GM19455 (cell line): ENCODE measurements at regions not wholly inside any gene's neighbourhood (a gene's known extent, or its start where the extent isn't known, plus 50 kb on each side); places are given as distances from the start of the nearest gene placed in this dataset.

Experiments used
- ATAC-seq: cut with Tn5 transposase; IDR thresholded peaks from one replicate; pipeline ENCODE4 v1.9.1; 2021; ENCODE audit not compliant: unreplicated experiment

DNA sequence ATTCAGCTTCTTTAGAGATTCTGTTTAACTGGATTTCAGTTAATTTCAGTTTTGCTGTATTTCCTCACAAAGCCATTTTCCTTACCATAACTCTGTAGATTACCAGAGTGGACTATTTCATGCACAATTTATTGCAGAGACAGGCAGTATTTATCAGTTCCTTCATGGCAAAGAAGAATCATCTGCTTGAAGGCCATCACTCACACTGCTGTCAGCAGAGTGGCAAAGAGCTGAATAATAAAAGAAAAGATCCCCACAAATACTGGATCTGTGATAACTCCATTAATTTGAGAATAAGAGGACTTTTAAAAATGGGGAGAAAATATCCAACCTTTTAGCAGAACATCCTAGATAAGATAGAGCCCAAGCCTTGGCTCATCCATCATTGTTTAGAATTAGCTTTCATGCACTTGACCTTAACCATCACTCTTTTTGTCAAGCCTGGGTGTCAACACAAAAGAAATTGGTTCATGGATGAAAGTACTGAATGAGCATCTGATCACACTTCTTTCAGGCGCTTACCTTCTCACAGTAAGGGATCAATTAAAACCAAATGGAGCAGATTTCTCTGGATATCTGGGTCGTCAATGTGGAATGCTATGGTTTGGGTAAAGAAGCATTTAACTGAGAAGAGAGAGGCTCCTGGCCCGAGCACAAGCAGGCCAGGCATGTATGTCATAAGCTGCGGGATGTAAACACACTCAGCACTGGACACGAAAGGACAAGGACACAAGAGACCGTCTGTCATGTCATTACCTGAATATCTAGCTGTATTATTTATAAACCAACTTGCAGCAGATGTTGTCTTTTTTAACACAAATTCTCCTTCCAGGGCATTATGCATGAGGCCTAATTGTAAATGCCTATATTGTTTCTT lies 376.2 kb downstream of the ZNF521 start:
- no peak for ATAC-seq

DNA sequence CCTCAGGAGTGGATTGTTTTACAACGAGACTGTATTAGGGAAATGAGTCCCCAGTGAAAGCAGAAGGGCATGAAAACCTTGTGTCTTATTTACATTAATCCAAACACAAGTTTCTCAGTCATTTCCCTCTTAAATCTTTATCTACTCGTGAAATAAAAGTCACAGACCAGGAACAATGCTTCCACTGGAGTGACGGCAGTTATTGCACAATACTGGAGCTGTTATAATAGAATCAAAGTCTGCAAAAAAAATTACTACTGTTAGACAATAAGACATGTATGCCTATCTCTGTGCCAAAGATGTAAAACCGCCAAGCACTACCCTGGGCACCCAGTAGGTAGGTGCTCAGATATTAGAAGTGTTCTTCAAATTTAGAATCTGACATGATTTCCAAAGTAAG lies 375.5 kb downstream of the ZNF521 start:
- ATAC-seq, result no peak

DNA sequence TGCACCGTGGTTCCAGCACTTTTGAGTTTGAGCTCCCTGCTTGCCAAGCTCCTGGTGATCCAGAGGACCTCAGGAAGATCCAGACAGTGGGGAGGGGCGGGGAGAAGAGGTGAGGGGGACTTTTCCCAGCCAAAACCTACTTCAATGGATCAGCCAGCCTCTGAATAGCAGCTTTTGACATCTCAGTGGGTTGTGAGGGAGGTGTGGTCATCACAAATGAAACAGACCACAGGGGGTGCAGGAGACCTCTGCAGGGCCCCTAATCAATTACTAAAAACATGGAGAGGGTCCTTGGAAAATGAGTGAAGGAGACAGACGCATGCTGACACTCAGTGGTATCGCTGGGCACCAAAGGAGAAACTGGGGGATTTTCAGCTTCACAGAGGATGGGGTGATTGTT lies 372.7 kb downstream of the ZNF521 start:
- ATAC-seq, result no peak

DNA sequence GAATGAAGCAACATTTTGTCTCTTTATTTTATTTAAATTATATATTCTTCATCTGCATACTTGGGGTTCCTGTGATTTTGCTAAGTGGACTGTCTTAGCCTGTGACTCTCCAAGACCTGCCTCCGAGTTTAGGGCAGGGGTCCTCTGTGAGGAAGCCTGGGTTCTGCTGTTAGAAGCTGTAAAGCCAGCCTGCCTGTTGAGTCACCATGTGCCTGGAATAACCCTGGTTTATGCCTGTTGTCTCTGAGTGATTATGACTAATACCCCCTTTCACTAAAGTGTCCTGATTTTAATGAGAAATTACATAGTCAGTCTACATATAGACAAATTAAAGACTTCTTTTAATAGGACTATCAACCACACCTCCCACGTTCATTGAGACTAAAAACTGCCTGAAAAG lies 369.1 kb downstream of the ZNF521 start:
- ATAC-seq, result no peak

DNA sequence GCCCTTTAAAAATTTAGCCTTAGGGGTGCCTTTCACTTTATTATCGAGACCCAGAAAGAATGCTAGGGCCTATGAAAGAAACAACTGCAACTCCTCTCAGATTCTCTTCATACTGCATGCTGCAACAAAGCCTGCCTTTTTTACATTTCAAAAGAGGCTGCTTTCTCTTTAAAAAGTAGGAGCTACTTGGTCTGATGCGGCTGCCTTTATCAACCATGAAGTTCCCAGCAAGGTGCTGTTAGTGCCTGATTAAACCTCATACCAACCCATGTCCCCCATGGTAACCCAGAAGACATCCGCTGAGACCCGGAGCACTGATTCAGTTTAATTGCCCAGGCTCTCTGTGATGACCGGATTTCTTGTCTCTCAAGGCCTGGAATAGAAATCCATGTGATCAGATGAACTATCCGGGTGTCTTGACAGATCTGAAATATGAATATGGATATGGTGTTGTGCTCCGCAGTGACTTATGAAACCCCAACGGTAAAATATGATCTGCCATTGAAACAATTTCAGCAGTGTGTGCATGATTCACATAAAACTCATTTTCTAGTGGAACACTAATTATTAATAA lies 368.3 kb downstream of the ZNF521 start:
- no peak for ATAC-seq

DNA sequence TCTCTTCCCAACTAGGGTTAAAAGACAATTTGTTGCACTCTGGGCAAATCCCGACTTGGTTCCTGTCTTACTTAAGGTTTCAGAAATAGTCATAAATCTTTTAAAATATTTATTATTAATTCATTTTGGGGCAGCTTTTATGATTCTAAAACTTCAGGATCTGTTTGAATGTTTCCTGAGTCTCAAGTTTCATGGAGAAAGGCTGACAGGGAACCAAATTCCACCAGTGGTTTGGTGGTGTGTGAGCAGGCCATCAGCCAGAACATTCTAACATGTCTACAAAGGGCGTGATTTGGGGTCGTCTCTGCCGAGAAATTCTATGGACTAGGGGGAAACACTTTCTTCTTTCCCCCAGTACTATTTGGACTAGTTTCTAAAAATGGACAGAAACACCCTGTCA lies 366.4 kb downstream of the ZNF521 start:
- no peak for ATAC-seq

DNA sequence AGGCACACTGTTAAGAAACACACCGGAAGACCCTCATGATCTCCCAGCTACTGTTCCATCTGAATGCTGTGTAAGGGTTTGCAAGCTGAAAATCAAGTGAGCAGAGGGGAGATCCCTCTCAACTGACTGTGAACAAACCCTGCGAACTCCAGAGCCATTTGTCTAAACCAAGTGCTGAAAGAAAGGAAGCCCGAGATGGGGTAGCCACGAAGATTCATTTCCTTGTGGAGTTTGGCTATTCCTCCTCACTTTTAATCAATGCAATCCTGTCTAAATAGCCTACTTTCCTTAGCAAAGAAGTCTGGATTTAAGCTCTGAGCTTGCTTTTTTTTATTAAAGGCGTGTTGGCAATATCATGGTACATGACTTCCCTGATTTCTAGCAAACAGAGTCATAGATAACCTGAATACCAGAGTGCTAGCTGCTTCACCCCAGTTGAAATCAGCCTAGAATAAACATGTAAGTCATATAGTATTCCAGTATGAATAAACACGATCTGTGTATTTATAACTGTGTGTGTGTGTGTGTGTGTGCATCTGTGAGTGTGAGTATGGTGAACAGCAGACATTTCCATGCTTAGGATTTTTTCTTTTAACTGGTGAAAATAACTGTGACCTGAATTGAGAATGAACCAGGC lies 365.2 kb downstream of the ZNF521 start:
- ATAC-seq, result no peak

DNA sequence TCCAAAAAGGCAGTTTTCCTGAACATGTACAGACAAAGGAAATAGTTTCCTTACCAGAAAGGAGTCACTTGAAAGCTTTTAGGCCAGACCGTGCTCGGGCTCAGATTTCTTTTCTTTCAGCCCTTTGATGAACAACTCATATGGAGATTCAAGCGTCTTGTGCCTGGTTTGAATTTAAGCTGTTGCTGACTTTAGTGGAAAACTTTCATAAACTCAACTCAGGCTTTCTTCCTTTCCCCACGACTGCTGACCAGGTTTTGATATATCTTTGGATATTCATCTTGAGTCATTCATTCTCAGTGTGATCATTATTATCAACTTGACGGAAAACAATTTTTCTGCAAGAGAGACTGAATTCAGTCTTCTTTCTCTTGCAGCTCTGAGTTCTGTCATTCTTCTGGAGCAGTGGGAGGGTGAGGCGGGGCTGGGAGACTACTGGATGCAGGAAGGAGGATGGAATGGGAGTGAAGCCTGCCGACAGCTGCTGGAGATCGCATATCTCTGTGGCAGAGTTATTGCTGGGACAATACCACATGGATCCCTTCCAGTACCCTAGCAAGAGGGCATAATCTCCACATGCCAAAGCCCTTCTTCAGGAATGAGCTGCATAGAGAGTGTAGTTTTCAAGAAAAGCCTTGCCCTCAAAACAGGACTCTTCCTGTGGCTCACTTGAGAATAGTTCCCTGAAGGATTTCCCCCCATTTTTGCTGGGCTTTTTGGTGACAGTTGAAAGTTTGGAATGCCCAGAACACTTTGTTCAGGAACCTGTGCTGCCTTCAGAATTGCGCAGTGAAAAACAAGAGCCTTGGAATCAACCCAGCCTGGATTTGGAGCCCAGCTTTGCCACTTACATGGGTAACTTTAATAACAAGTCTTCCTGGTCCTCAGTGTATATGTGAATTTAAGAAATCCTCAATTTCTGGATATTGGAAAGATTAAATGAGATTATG lies 364.4 kb downstream of the ZNF521 start:
- no peak for ATAC-seq

DNA sequence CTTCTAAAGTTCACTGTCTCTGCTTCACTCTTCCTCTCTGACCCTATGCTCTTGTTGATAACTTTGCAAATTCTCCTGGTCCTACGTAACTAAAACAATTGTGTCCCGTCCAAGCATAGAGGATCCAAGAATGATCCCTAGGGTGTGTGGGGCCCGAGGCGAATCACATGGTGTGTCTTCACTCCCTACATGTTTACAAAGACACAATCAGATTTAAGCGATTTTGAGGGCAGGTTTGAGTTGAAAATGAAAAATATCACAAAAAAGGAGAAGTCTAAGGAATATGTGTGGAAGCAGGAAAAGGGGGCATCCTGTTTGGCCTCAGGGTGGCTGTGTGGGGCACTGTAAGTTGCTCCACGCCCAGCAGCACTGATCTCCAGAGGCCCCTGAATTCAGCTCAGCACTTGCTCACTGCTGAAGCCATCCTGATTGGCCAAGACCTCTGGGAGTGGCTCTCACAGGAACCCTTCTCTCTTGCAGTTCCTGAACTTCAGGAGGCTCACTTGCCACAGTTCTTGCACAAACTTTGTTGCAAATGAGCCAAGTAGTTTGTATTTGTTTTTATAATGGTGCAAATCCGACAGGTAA lies 363.6 kb downstream of the ZNF521 start:
- ATAC-seq, result no peak

DNA sequence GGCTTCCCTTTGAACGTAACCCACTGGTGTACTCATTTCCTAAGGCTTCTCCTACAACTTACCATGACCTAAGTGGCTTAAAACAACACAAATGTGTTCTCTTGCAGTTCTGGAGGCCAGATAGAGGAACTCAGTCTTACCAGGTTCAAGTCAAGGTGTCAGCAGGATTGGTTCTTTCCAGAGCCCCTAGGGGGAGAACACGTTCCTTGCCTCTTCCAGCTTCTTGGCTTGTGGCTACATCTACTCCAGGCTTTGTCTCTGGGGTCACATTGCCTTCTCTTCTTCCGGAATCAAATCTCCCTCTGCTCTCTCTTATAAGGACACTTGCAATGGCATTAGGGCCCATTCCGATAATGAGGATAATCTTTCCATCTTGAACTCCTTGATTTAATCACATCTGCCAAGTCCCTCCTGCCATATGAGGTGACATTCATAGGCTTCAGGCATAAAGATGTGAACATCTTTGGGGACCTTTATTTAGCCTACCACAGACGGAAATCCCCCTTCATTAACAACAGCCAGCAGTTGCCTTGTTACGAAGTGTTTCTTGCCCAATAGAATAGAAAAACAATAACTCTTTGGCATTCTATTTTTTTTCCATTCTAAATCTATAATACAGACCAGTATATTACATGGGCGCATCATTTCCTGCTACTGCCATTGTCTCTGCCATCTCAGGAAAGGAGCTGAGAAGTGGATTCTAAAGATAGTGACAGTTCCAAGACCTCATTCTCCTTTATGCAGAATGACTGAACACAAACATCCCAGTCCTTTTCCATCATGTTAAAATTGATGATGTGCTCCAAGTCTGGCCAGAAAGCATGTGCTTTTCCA lies 362.0 kb downstream of the ZNF521 start:
- no peak for ATAC-seq

DNA sequence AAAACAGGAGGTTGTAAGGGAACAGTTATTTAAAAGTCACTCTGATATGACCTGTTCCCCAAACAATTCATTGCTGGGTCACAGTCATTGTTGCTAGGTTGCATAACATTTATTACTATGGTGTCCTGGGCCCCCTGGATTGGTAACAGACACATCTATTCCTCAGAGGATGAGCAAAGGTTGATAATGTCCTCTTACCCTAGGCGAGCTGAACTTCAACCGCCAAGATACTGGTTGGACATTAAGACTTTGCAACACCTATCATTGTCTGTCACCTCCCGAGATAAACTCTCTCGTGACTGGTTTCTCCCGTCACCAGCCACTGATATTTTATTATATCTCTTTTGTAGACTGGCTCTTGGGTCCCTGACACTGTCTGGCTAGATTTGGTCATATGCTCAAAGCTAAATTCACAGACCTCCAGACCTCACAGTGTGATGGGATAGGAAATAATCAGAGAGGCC lies 361.3 kb downstream of the ZNF521 start:
- ATAC-seq, result no peak

DNA sequence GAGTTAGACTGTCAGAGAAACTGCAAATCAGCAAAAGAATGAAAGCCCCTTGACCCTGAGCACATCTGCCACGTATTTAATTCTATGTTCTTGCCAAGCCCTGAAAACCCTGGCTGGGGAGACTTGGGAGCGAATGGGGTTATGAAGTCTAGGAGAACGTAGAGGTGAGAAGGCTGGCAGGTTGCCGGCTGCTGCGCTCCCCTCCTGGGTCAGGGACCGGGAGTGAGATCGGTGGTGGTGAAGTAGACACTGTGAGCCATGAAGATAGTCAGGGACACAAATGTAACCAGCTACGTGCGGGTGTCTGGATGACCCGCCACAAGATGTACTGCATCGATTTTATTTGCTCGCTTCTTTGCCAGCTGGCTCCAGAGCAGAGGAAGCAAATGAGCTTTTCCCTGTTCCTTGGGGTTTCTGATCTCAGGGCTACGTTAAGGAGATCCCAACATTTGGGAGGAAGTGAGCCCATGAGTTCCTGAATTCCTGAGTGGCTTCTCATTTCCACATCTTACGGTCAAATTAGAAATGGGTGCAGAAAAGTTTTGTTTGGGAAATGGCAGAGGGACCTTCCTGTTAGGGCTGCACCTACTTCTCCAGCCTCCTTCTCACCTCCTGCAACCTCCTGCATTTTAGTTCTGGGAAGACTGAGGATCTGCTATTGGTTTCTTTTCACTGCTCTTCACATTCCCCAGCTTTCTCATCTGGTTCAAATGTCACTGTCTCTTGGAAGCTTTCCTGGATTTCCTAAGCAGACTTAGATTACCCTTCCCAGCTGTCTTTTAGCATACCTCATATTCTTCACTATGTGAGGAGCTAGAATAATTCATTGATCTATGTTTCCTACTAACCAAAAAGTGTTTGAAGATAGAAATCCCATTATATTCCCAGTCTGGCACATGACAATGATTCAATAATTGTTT lies 360.6 kb downstream of the ZNF521 start:
- no peak for ATAC-seq

DNA sequence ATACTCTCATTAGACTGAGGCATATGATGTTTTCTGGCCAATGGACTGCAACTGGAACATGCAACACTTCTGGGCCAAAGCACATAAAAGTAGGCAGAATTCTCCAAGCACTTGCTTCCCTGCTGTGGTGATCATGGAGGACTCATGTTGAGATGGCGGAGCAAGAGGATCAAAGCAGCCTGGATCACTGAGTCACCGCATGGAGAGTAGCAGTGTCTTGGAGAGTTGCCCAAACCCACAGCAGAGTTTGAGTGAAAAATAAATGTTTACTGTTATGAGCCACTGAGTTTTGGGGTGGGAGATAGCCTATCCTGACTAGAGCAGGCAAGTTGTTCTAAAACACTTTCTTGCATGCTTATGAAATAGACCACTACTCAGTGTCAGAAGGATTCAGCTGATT lies 359.5 kb downstream of the ZNF521 start:
- ATAC-seq, result no peak

DNA sequence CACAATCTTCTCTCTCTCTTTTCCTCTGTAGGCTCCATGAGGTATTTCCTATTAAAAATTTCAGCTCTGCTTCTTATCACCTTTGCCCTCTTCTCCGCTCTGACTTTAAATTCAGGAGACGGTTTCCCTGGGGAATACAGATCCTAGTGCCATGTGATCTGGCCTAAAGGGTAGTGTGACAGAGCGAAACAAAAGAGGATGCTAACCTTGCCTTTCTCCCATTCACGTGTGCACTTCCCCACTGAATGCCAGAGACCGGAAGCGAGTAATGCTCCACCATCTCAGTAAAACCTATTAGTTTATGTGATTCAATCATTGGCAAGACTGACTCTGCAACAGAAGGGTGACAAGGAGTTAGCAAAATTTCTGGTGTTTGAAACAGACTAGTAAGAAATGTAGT lies 358.3 kb downstream of the ZNF521 start:
- no peak for ATAC-seq

DNA sequence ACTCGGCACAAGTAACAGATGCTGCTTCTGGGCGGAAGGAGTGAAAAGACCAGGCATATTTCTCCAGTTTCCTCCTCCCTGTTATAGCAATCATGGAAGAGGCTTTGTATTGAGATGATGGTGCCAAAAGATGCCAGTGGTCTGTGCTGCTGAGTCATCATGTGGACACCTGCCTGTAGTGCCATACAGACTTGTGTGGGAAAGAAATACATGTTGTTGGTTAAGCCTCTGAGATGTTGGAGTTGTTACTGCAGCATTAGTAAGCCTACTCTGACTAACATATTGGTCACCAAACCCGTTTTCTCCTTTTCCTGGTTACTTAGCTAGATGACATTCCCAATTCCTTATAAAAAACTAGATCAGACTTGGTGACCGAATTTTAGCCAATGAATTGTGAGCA lies 356.9 kb downstream of the ZNF521 start:
- ATAC-seq, result no peak

DNA sequence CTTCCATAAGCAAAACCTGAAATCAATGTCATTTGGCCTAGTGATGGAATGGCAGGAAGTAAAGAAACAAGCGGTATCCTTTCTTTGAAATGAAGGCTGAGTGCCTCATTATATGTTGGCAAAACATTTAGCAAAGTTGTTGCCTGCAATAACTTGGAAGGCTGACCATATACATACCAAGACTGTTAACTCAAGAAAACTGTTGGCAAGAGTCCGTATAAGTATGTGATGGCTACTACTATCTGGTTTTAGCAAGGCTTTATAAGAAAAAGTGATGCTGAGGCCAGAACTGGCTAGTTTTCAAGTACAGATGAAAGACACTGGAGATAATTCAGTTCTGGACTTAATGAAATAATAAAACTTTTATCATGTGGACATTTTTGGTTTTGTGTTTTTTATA lies 356.2 kb downstream of the ZNF521 start:
- no peak for ATAC-seq

DNA sequence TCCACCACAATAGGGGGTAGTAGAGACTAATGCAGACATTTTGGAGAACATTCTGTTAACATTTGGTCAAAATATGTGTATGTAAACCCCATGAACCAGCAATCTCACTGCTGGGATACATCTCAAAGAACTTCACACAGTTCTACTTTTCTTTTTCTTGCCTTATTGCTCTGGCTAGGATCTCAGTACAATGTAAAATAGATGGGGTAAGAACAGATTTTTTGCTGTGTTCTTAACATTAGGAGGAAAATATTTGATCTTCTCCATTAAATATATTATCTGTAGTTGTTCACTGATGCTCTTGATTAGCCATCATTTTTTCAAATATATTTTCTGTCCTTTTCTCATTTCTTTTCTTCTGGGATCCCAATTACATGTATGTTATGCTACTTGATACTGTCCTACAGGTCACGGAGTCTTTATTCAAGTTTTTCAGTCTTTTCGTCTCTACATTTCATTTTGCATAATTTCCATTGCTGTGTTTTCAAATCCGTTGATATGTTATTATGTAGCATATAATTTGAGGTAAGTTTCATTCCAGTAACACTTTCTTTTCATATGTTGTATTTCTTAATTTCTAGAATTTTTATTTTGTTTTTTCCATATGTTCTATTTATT lies 352.2 kb downstream of the ZNF521 start:
- no peak for ATAC-seq

DNA sequence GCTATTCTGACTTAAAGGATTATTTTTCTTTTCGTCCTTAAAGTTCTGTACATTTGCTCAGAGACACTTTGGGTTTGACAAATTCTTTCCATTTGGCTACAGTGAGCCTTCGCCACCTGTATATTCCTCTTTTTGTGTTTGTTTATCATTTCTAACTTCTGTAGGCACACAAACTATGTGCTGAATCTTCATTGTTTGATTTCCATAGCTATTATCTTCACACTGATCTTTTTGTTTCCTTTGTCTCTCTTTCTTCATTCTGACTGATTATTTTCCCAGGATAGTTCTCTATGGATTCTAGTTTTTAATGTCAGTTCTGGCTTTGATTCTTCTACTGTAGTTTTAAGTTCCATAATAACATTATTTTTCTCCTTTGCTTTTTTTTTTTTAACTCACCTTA lies 350.2 kb downstream of the ZNF521 start:
- no peak for ATAC-seq
